Testis (tissue), 2 donors: ENCODE measurements at regions not wholly inside any gene's neighbourhood (a gene's known extent, or its start where the extent isn't known, plus 50 kb on each side); places are given as distances from the start of the nearest gene placed in this dataset.

Experiments
- DNase-seq: peaks from one replicate; pipeline ENCODE4 v3.0.0-alpha.2; 2019
- H3K27ac ChIP-seq, 2 donors: fragments of 200-600 bp; sonication (generic); one replicate each; pipeline ENCODE4 v1.5.1; 2019
- H3K27me3 ChIP-seq: fragments of 200-600 bp; sonication (generic); one replicate; pipeline ENCODE4 v1.5.1; 2019
- H3K36me3 ChIP-seq: fragments of 200-600 bp; sonication (generic); one replicate; pipeline ENCODE4 v1.5.1; 2017; ENCODE audit warnings: low read depth; ENCODE audit errors: missing control alignments
- H3K4me1 ChIP-seq: fragments of 200-600 bp; sonication (generic); one replicate; pipeline ENCODE4 v1.5.1; 2019
- H3K4me3 ChIP-seq, 2 donors: fragments of 200-600 bp; sonication (generic); one replicate each; pipeline ENCODE4 v1.5.1; 2017 to 2019
- H3K9me3 ChIP-seq: fragments of 200-600 bp; sonication (generic); one replicate; pipeline ENCODE4 v1.5.1; 2017
- CTCF ChIP-seq, 3 experiments: fragments of 450-650 bp in 2 of 3; fragments of 200-600 bp in 1 of 3; sonication (generic) in 1 of 3; IDR thresholded peaks; one replicate each; pipeline ENCODE4 v1.5.1; 2016 to 2019; ENCODE audit warnings: antibody characterized with exemption in 3 of 3, mild to moderate bottlenecking in 2 of 3, moderate library complexity in 1 of 3
- POLR2A ChIP-seq: fragments of 450-650 bp; IDR thresholded peaks from one replicate; pipeline ENCODE4 v1.6.1; 2017; ENCODE audit warnings: antibody characterized with exemption, mild to moderate bottlenecking, moderate library complexity
- WGBS, 2 donors: methylation state at CpG; one replicate each; pipeline ENCODE4 v1.1.5; 2018; 5-methylcytosine and 5-hydroxymethylcytosine counted together
- intact Hi-C: fragments of 100-400 bp; cut with DNase I; formaldehyde crosslinking; loops from one replicate; pipeline ENCODE4 v1.15.1; 2023; ENCODE audit warnings: low total_unique reads

- Histone ChIP-seq H3K4me1 (no peaks in the 10 kb centered on the region), H3K27ac (no peak overlapping the region), H3K4me3 (no peak overlapping the region), H3K27me3 (no peaks in the 10 kb centered on the region), H3K36me3 (no peaks in the 10 kb centered on the region), H3K9me3 (no peaks in the 10 kb centered on the region)
- intact Hi-C loops = no loop called here
- DNase-seq = no peak
- TF ChIP-seq CTCF (IDR thresholded peaks at IDR 0.05) (no peak), POLR2A (no peak)
Measured at GRCh38 chr3:19652336-19652735, 281.7 kb downstream of the EFHB start.

GRCh38 chr3:19645093-19645492 is 288.9 kb downstream of the EFHB start:
- Histone ChIP-seq H3K4me1 (no peaks in the 10 kb centered on the region), H3K36me3 (no peaks in the 10 kb centered on the region), H3K27ac (no peak overlapping the region), H3K9me3 (no peaks in the 10 kb centered on the region), H3K27me3 (no peaks in the 10 kb centered on the region), H3K4me3 (no peak overlapping the region)
- no peak for DNase-seq
- TF ChIP-seq CTCF (IDR thresholded peaks at IDR 0.05) (no peak), POLR2A (no peak)
- WGBS, 2 donors = 71 to 72% methylated on average over 2 of the region's 2 CpGs
- intact Hi-C loops = no loop called here

- no peaks in the 10 kb centered on the region for H3K36me3 ChIP-seq
- WGBS, 2 donors = 79 to 91% methylated on average over 2 of the region's 2 CpGs
- no peaks in the 10 kb centered on the region for H3K27me3 ChIP-seq
- intact Hi-C loops = no loop called here
- H3K4me3 ChIP-seq = no peak overlapping the region
- H3K9me3 ChIP-seq = no peaks in the 10 kb centered on the region
- H3K4me1 ChIP-seq = no peaks in the 10 kb centered on the region
- TF ChIP-seq POLR2A (no peak), CTCF (IDR thresholded peaks at IDR 0.05) (no peak)
- H3K27ac ChIP-seq = no peak overlapping the region
- DNase-seq = no peak
Measured at GRCh38 chr3:19644405-19644804, 289.6 kb downstream of the EFHB start.

GRCh38 chr3:19641408-19641807 is 292.6 kb downstream of the EFHB start:
- no peak overlapping the region for H3K27ac ChIP-seq
- no peaks in the 10 kb centered on the region for H3K4me1 ChIP-seq
- TF ChIP-seq POLR2A (no peak), CTCF (IDR thresholded peaks at IDR 0.05) (no peak)
- no peaks in the 10 kb centered on the region for H3K9me3 ChIP-seq
- intact Hi-C loops = no loop called here
- DNase-seq = no peak
- no peaks in the 10 kb centered on the region for H3K36me3 ChIP-seq
- no peak overlapping the region for H3K4me3 ChIP-seq
- WGBS, 2 donors = 74 to 77% methylated on average over 2 of the region's 2 CpGs
- H3K27me3 ChIP-seq = no peaks in the 10 kb centered on the region

GRCh38 chr3:19632099-19633074 is 301.6 kb downstream of the EFHB start:
- H3K27me3 ChIP-seq = no peaks in the 10 kb centered on the region
- H3K4me3 ChIP-seq = no peak overlapping the region
- H3K36me3 ChIP-seq = no peaks in the 10 kb centered on the region
- no peak for TF ChIP-seq CTCF (IDR thresholded peaks at IDR 0.05)
- no peak for TF ChIP-seq POLR2A
- no peaks in the 10 kb centered on the region for H3K9me3 ChIP-seq
- no peak overlapping the region for H3K27ac ChIP-seq
- H3K4me1 ChIP-seq = no peaks in the 10 kb centered on the region
- no peak for DNase-seq
- 84% methylated on average over 5 of the region's 5 CpGs for WGBS, 2 donors
- intact Hi-C loops = no loop called here
